ENCODE measurements at regions not wholly inside any gene's neighbourhood (a gene's known extent, or its start where the extent isn't known, plus 50 kb on each side); places are given as distances from the start of the nearest gene placed in this dataset.

- TF ChIP-seq YY1 (IDR thresholded peaks at IDR 0.05; ENCODE audit: insufficient read depth, insufficient read length) (no peak), ZNF274 (IDR thresholded peaks at IDR 0.05; ENCODE audit: low read depth, low read length) (no peak)
Observed at GRCh38 chr12:56838621-56839488, 75.7 kb downstream of the HSD17B6 start.
